HG03342 (cell line): ENCODE measurements at regions not wholly inside any gene's neighbourhood (a gene's known extent, or its start where the extent isn't known, plus 50 kb on each side); places are given as distances from the start of the nearest gene placed in this dataset.
A peak's percentile ranks its signal among the peaks of the same experiment; 100 is the strongest.

Source experiments
- ATAC-seq: cut with Tn5 transposase; IDR thresholded peaks from one replicate; pipeline ENCODE4 v1.9.1; 2021; ENCODE audit warnings: mild to moderate bottlenecking, moderate library complexity; ENCODE audit not compliant: unreplicated experiment

- no peak for ATAC-seq
Measured at GRCh38 chr6:48057601-48058000, 53.4 kb downstream of the PTCHD4 start.

- no peak for ATAC-seq
Measured at GRCh38 chr6:48048451-48049146, 62.4 kb downstream of the PTCHD4 start.

- ATAC-seq = no peak
Measured at GRCh38 chr6:48041894-48042293, 69.1 kb downstream of the PTCHD4 start.

GRCh38 chr6:48037946-48038345 lies 73.1 kb downstream of the PTCHD4 start:
- ATAC-seq = peak; percentile 68

- ATAC-seq = no peak
Measured at GRCh38 chr6:48036316-48036715, 74.7 kb downstream of the PTCHD4 start.

DNA sequence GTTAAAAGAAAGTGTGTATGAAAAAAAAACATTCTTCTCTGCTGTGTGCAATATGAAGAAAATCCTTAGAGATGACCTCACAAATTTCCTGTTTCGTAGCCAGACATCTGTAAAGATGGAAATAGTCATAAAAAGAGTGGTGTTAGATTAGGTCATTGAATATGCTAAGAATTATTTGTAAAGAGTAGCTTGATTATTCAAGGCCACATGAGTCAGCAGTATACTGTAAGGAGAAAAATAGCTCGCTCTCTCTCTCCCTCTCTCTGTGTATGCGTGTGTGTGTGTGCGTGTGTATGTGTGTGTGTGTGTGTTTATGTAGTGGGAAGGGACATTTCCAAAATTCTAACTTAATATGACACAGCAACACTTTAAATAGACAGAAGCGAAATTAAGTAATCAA lies 78.8 kb downstream of the PTCHD4 start:
- no peak for ATAC-seq

GRCh38 chr6:48031711-48032110 lies 79.3 kb downstream of the PTCHD4 start:
- no peak for ATAC-seq

- ATAC-seq = peak; percentile 63
Measured at GRCh38 chr6:48027704-48028435, 83.1 kb downstream of the PTCHD4 start.

GRCh38 chr6:48024956-48025355 lies 86.0 kb downstream of the PTCHD4 start:
- no peak for ATAC-seq

GRCh38 chr6:48021904-48022303 lies 89.1 kb downstream of the PTCHD4 start:
- no peak for ATAC-seq

DNA sequence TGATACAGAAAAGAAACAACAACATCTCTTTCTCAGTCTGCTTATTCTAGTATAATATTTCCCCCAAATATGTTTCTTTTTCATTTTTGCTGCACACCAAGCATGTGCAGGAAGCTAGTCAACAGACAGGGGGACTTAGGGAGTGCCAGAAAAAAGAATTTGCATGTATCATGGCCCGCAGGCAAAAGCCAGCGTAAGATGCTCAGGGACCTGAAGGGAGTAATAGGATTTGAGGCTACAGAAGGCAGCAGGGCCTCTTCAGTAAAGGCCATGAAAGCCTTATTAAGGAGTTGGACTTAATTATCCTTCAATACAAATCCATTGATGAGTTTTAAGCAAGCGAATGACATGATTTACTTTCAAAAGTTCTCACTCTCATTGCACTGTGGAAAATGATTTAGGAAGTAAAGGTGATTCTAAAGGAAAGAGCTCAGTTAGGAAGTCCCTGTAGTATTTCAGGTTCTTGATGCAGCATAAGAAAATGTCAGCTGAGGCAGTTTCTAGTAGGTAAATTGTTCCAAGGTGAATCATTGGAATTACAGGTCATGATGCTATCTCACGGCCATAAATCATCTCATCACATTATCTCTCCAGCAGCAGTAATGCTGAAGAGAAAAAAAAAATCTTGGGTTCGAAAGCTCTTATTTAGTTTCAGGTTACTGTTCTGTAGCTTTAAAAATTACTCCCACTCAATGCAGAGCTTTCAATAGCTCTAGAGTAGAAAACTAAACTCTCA lies 94.8 kb downstream of the PTCHD4 start:
- no peak for ATAC-seq

- ATAC-seq = no peak
Measured at GRCh38 chr6:47992809-47993208, 118.2 kb downstream of the PTCHD4 start.

DNA sequence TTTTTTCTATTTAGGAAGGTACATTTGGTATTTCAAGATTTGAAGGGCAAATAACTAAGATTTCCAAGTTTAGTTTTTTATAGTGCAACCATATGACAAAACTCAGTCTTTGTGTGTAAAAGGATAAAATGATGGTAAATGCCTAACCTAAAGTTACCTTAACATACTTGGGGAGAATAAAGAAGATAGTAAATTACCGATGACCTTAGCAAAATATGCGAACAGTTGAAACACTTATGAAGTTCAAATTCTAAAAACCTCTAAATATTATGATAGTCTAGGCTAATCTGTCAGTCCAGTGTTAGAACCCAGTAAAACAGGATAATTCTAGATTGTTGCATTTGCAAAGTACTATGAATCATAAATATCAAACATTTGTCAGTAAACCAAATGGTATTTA lies 127.5 kb downstream of the PTCHD4 start:
- ATAC-seq = no peak

DNA sequence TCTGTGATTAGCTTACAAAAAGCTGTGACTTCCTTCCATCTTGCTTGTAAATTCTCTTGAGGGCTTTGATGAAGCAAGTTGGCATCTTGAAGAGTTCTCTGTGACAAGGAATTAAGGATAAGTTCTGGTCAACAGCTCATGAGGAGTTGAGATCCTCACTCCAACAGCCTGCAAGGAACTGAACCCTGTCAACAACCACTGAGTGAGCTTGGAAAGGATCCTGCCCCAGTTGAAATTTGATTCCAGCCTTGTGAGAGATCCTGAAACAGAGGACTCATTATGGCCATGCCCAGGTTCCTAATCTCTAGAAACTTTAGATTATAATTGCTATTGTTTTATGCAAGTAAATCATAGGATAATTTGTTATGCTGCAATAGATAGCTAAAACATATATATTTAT lies 133.7 kb downstream of the PTCHD4 start:
- no peak for ATAC-seq

GRCh38 chr6:47974106-47974505 lies 136.9 kb downstream of the PTCHD4 start:
- no peak for ATAC-seq

GRCh38 chr6:47970826-47971225 lies 140.2 kb downstream of the PTCHD4 start:
- ATAC-seq = no peak

DNA sequence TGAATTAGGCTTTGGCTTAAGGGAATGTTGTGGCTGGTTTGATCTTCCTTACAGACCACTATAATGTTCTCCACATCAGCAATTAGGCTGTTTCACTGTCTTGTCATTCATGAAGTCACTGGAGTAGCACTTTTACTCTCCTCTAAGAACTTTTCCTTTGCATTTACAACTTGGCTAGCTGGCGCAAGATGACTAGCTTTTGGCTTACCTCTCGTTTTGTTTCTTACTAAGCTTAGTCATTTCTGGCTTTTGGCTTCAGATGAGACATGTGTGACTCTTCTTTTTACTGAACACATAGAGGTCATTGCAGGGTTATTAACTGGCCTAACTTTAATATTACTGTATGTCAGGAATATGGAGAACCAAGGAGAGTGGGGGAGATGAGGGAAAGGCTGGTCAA lies 143.2 kb downstream of the PTCHD4 start:
- peak; percentile 66 for ATAC-seq

- ATAC-seq = no peak
Measured at GRCh38 chr6:47964969-47965368, 146.0 kb downstream of the PTCHD4 start.

- ATAC-seq = no peak
Measured at GRCh38 chr6:47952640-47953039, 158.4 kb downstream of the PTCHD4 start.

GRCh38 chr6:47944846-47945245 lies 163.0 kb downstream of the OPN5 start:
- ATAC-seq = no peak

DNA sequence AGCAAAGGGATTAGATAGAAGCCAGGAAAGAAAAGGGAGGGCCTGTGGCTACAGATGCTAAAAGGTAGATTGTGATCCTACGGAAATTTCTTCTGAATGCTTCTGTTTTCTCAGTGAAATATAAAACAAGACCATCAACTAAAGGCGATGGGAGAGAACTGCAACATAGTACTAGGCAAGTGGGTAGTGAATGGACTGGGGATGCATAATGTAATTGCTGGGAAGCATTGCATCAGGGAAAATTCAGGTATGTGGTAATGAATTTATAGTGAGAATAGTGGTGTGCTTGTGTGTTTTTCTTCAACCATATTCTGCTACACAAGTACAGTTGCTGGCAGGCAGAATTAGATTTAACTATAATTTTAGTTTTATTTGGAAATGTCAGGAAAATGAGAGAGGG lies 156.6 kb downstream of the OPN5 start:
- ATAC-seq = no peak

GRCh38 chr6:47936820-47937219 lies 155.0 kb downstream of the OPN5 start:
- ATAC-seq = no peak
